GM12878 (cell line): ENCODE measurements at regions not wholly inside any gene's neighbourhood (a gene's known extent, or its start where the extent isn't known, plus 50 kb on each side); places are given as distances from the start of the nearest gene placed in this dataset.

Experiments
- ATAC-seq: fragments of 200-7000 bp; cut with Tn5 transposase; 3 replicates; pipeline ENCODE4 v1.9.1; 2020; ENCODE audit warnings: mild to moderate bottlenecking, moderate library complexity
- BruUV-seq: library from RNA; stranded (reverse); fragments of 400-500 nt; replicated peaks from 2 replicates; lab custom pipeline; 2021; lab: Mats Ljungman, UMichigan
- CTCF ChIA-PET: fragments of 300-600 bp; sonication (Branson Sonifier 250); formaldehyde crosslinking; extraction: SDS; loops from one replicate; lab custom pipeline; 2021; ENCODE audit warnings: inconsistent platforms; lab: Yijun Ruan, JAX
- POLR2A ChIA-PET: fragments of 350-600 bp; formaldehyde crosslinking; extraction: SDS; loops from one replicate; lab custom pipeline; 2021; ENCODE audit warnings: inconsistent platforms; lab: Charles Lee
- RAD21 ChIA-PET: fragments of 300-600 bp; sonication (Branson Sonifier 250); formaldehyde crosslinking; loops from one replicate; lab custom pipeline; 2023; ENCODE audit warnings: antibody characterized with exemption; ENCODE audit not compliant: unreplicated experiment; lab: Charles Lee
- SMC1A ChIA-PET: fragments of 300-600 bp; sonication (Branson Sonifier 250); formaldehyde crosslinking; loops from one replicate; lab custom pipeline; 2023; ENCODE audit not compliant: unreplicated experiment, uncharacterized antibody; lab: Charles Lee
- DNase-seq: peaks from one replicate; pipeline ENCODE4 v3.0.0-alpha.2; 2011; ENCODE audit warnings: low read depth, low spot score
- FAIRE-seq: peaks from 3 replicates; lab custom pipeline; 2011; peaks lifted over from hg19 to GRCh38; lab: Jason Lieb, UNC
- H2AFZ ChIP-seq: 2 replicates; pipeline ENCODE4 v1.6.0; 2011; ENCODE audit warnings: low read depth, low read length, control low read depth; ENCODE audit not compliant: control insufficient read depth
- H3K27ac ChIP-seq: 2 replicates; pipeline ENCODE4 v1.5.1; 2011; ENCODE audit warnings: control low read depth; ENCODE audit not compliant: control insufficient read depth, insufficient read depth
- H3K27me3 ChIP-seq, 2 experiments: replicated peaks in 1 of 2; 2 replicates each; pipeline versions ENCODE4 v1.6.0 to v1.6.1; 2011; ENCODE audit warnings: low read length in 1 of 2; ENCODE audit not compliant: control insufficient read depth in 2 of 2, insufficient read depth in 2 of 2
- H3K36me3 ChIP-seq, 2 experiments: 2 replicates each; pipeline ENCODE4 v1.5.1; 2011; ENCODE audit warnings: low read length in 1 of 2; ENCODE audit not compliant: control insufficient read depth in 2 of 2, insufficient read depth in 2 of 2
- H3K4me1 ChIP-seq: 2 replicates; pipeline ENCODE4 v1.6.1; 2011; ENCODE audit warnings: mild to moderate bottlenecking, low read length, moderate library complexity, mixed read lengths; ENCODE audit not compliant: control insufficient read depth, insufficient read depth
- H3K4me2 ChIP-seq: 2 replicates; pipeline ENCODE4 v1.6.0; 2011; ENCODE audit warnings: control low read depth; ENCODE audit not compliant: control insufficient read depth, insufficient read depth
- H3K4me3 ChIP-seq: fragments of 200-600 bp; sonication (generic); 2 replicates; pipeline ENCODE4 v1.5.1; 2016
- H3K79me2 ChIP-seq: 2 replicates; pipeline ENCODE4 v1.6.0; 2011; ENCODE audit warnings: low read length; ENCODE audit not compliant: control insufficient read depth, insufficient read depth
- H3K9ac ChIP-seq: 2 replicates; pipeline ENCODE4 v1.8.0; 2011; ENCODE audit warnings: low read length, control low read depth, mixed read lengths; ENCODE audit not compliant: control insufficient read depth, insufficient read depth
- H3K9me3 ChIP-seq: replicated peaks from 3 replicates; pipeline ENCODE4 v1.5.1; 2011; ENCODE audit warnings: mild to moderate bottlenecking, low read length; ENCODE audit not compliant: control insufficient read depth, insufficient read depth
- H4K20me1 ChIP-seq: 2 replicates; pipeline ENCODE4 v1.6.0; 2011; ENCODE audit not compliant: control insufficient read depth, insufficient read depth
- BACH1 ChIP-seq: fragments of 450-650 bp; IDR thresholded peaks from 2 replicates; pipeline ENCODE4 v1.6.1; 2017; ENCODE audit warnings: mild to moderate bottlenecking, borderline replicate concordance
- CREB1 ChIP-seq: IDR thresholded peaks from 2 replicates; pipeline ENCODE4 v1.6.1; 2012; ENCODE audit warnings: low read depth, mild to moderate bottlenecking, inconsistent platforms
- ESRRA ChIP-seq: IDR thresholded peaks from 2 replicates; pipeline ENCODE4 v1.6.1; 2012; ENCODE audit warnings: mild to moderate bottlenecking, low read length, improper control_type of control experiment
- MEF2A ChIP-seq: IDR thresholded peaks from 2 replicates; pipeline ENCODE4 v1.6.1; 2011; ENCODE audit warnings: low read depth, mild to moderate bottlenecking, low read length, moderate library complexity; ENCODE audit not compliant: insufficient read depth
- MEF2B ChIP-seq: fragments of 450-650 bp; IDR thresholded peaks from 2 replicates; pipeline ENCODE4 v1.6.1; 2018; ENCODE audit warnings: mild to moderate bottlenecking, moderate library complexity; ENCODE audit not compliant: partially characterized antibody, poor library complexity, severe bottlenecking
- REST ChIP-seq: IDR thresholded peaks from 2 replicates; pipeline ENCODE4 v1.6.1; 2012; ENCODE audit warnings: mild to moderate bottlenecking, low read depth, low read length
- USF1 ChIP-seq: IDR thresholded peaks from 2 replicates; pipeline ENCODE4 v1.6.1; 2011; ENCODE audit warnings: borderline replicate concordance, low read depth, mild to moderate bottlenecking, moderate library complexity, mixed read lengths, low read length; ENCODE audit not compliant: insufficient read depth; ENCODE audit errors: extremely low read length
- YBX1 ChIP-seq: fragments of 450-650 bp; IDR thresholded peaks from 2 replicates; pipeline ENCODE4 v1.6.1; 2016; ENCODE audit warnings: antibody characterized with exemption
- WGBS: methylation state at CpG from one replicate; pipeline ENCODE4 v1.1.6; 2016; ENCODE audit warnings: low lambda C conversion rate; ENCODE audit not compliant: insufficient replicate concordance, insufficient coverage; ENCODE audit errors: missing lambda C conversion rate; 5-methylcytosine and 5-hydroxymethylcytosine counted together
- in situ Hi-C: fragments of 300-500 bp; cut with MboI; formaldehyde crosslinking; loops from 9 replicates; pipeline ENCODE4 v1.14.3; 2018; ENCODE audit warnings: mixed read lengths
- intact Hi-C: fragments of 100-400 bp; cut with micrococcal nuclease; formaldehyde crosslinking; loops from one replicate; pipeline ENCODE4 v1.14.2; 2022; ENCODE audit not compliant: unreplicated experiment

- no peak for TF ChIP-seq USF1
- no peak for TF ChIP-seq MEF2A
- no peak for TF ChIP-seq ESRRA
- TF ChIP-seq YBX1 = no peak
- TF ChIP-seq MEF2B = no peak
- H3K9me3 ChIP-seq = no peaks in the 10 kb centered on the region; the same call in 2 of the 3 replicates
- no peak for DNase-seq
- no peak for FAIRE-seq
- CTCF ChIA-PET = interaction anchor here (1.7 to 3.7 kb wide), 2 partner anchors 9 to 116 kb away, joined by 5 to 20 read pairs; partner anchors contain the start of gene FUT8
- RAD21 ChIA-PET = interaction anchor here (1.8 to 11.2 kb wide), 4 partner anchors 9 to 116 kb away, joined by 4 to 272 read pairs (median 14); partner anchors contain the start of gene FUT8
- no peak overlapping the region for H2AFZ ChIP-seq
- peaks cover 48% of the 10 kb centered on the region for H3K79me2 ChIP-seq
- H3K36me3 ChIP-seq = peaks cover 0 to 4% of the 10 kb centered on the region in 2 experiments; a peak in 1 of 4 replicates
- no peak for ATAC-seq
- H3K4me3 ChIP-seq = no peak overlapping the region
- in situ Hi-C loops (no loop called here), intact Hi-C loops (no loop called here)
- H3K27ac ChIP-seq = no peak overlapping the region
- no TSS peak for BruUV-seq
- H3K27me3 ChIP-seq = no peaks in the 10 kb centered on the region
- no peak overlapping the region for H3K9ac ChIP-seq
- SMC1A ChIA-PET = interaction anchor here (0.8 to 17.0 kb wide), 10 partner anchors 9 to 120 kb away, joined by 3 to 391 read pairs (median 3); partner anchors contain the start of gene FUT8
- no peak overlapping the region for H3K4me2 ChIP-seq
- no peaks in the 10 kb centered on the region for H4K20me1 ChIP-seq
- peaks cover 19% of the 10 kb centered on the region for H3K4me1 ChIP-seq
- POLR2A ChIA-PET = interaction anchor here (1.1 to 3.3 kb wide), 4 partner anchors 8 to 24 kb away, joined by 3 to 20 read pairs (median 9); no protein-coding TSS in a partner anchor
Measured at GRCh38 chr14:65296402-65296801, 116.1 kb upstream of the FUT8 start.

GRCh38 chr14:65296876-65297275 lies 115.7 kb upstream of the FUT8 start:
- ChIA-PET RAD21 (interaction anchor here (1.4 to 11.2 kb wide), 5 partner anchors 9 to 115 kb away, joined by 4 to 272 read pairs (median 12); partner anchors contain the start of gene FUT8), POLR2A (interaction anchor here (1.1 to 3.3 kb wide), 5 partner anchors 8 to 23 kb away, joined by 3 to 20 read pairs (median 6); no protein-coding TSS in a partner anchor), CTCF (interaction anchor here (0.9 to 3.7 kb wide), 5 partner anchors 10 to 118 kb away, joined by 3 to 20 read pairs (median 4); partner anchors contain the start of gene FUT8), SMC1A (interaction anchor here (1.0 to 17.0 kb wide), 9 partner anchors 9 to 118 kb away, joined by 3 to 391 read pairs (median 7); partner anchors contain the start of gene FUT8)
- peaks cover 16% of the 10 kb centered on the region for H3K4me1 ChIP-seq
- no peak overlapping the region for H3K9ac ChIP-seq
- no peak for DNase-seq
- intact Hi-C loops (no loop called here), in situ Hi-C loops (no loop called here)
- peaks cover 0 to 2% of the 10 kb centered on the region in 2 experiments; a peak in 1 of 4 replicates for H3K36me3 ChIP-seq
- no peaks in the 10 kb centered on the region; the same call in 2 of the 3 replicates for H3K9me3 ChIP-seq
- ATAC-seq = peak; percentile 6
- H3K79me2 ChIP-seq = peaks cover 49% of the 10 kb centered on the region
- H4K20me1 ChIP-seq = no peaks in the 10 kb centered on the region
- no peak overlapping the region; the same call in 1 of the 2 replicates for H3K4me3 ChIP-seq
- BruUV-seq = no TSS peak
- WGBS = 23% methylated on average over 4 of the region's 4 CpGs
- no peaks in the 10 kb centered on the region for H3K27me3 ChIP-seq
- peak overlapping the region; percentile 54 for H3K27ac ChIP-seq
- no peak overlapping the region for H2AFZ ChIP-seq
- FAIRE-seq = peak; percentile 66
- H3K4me2 ChIP-seq = no peak overlapping the region
- TF ChIP-seq REST (no peak), CREB1 (no peak), BACH1 (no peak)
